ENCODE measurements at regions not wholly inside any gene's neighbourhood (a gene's known extent, or its start where the extent isn't known, plus 50 kb on each side); places are given as distances from the start of the nearest gene placed in this dataset.

- in situ Hi-C loops (cut with HindIII; ENCODE audit: low pct_unique_long_range_greater_than_20kb, low sequenced_read_pairs) (no loop called here), intact Hi-C loops (cut with micrococcal nuclease; ENCODE audit: unreplicated experiment) (no loop called here)
- ATAC-seq (no peak), DNase-seq (ENCODE audit: low read depth, low spot score) (no peak)
- no TSS peak for BruUV-seq (replicated peaks)
- ChIA-PET POLR2A (no interaction called here), CTCF (no interaction called here)
- no peaks in the 10 kb centered on the region for H3K27me3 ChIP-seq (ENCODE audit: control insufficient read depth, insufficient read depth, low read length)
- TF ChIP-seq REST (IDR thresholded peaks at IDR 0.05; ENCODE audit: insufficient read depth in 1 of 2, low read depth in 2 of 2, low read length in 1 of 2) = no peak
- TF ChIP-seq CTCF (IDR thresholded peaks at IDR 0.05) = no peak
- H3K4me1 ChIP-seq (ENCODE audit: control insufficient read depth, insufficient read depth, low read length) = no peaks in the 10 kb centered on the region
- no peak overlapping the region for H3K27ac ChIP-seq (ENCODE audit: low read length)
- H3K9me3 ChIP-seq (ENCODE audit: control insufficient read depth, insufficient read depth, low read depth, low read length) = no peaks in the 10 kb centered on the region
- H3K36me3 ChIP-seq (ENCODE audit: control insufficient read depth, insufficient read depth, low read length) = no peaks in the 10 kb centered on the region; the same call in 1 of the 2 replicates
- H3K4me3 ChIP-seq (ENCODE audit: low read depth in 2 of 2, low read length in 2 of 2) = no peak overlapping the region
These were observed 487.4 kb downstream of the HAO1 start for GRCh38 chr20:7452890-7453289.

GRCh38 chr20:7454047-7454446, 486.2 kb downstream of the HAO1 start:
- DNase-seq (ENCODE audit: low read depth, low spot score) (no peak), ATAC-seq (no peak)
- POLR2A ChIA-PET = no interaction called here
- CTCF ChIA-PET = no interaction called here
- no peak overlapping the region for H3K4me3 ChIP-seq (ENCODE audit: low read depth in 2 of 2, low read length in 2 of 2)
- no peaks in the 10 kb centered on the region for H3K4me1 ChIP-seq (ENCODE audit: control insufficient read depth, insufficient read depth, low read length)
- in situ Hi-C loops (cut with HindIII; ENCODE audit: low pct_unique_long_range_greater_than_20kb, low sequenced_read_pairs) = no loop called here
- H3K36me3 ChIP-seq (ENCODE audit: control insufficient read depth, insufficient read depth, low read length) = no peaks in the 10 kb centered on the region; the same call in 1 of the 2 replicates
- H3K27me3 ChIP-seq (ENCODE audit: control insufficient read depth, insufficient read depth, low read length) = no peaks in the 10 kb centered on the region
- BruUV-seq (replicated peaks) = no TSS peak
- TF ChIP-seq SIN3A (IDR thresholded peaks at IDR 0.05; ENCODE audit: borderline replicate concordance, insufficient read depth, low read depth, low read length) (no peak), REST (IDR thresholded peaks at IDR 0.05; ENCODE audit: insufficient read depth in 1 of 2, low read depth in 2 of 2, low read length in 1 of 2) (no peak), POLR2AphosphoS5 (IDR thresholded peaks at IDR 0.05; ENCODE audit: low read depth, low read length) (no peak), CTCF (IDR thresholded peaks at IDR 0.05) (no peak), TCF7L2 (IDR thresholded peaks at IDR 0.05; ENCODE audit: low read depth, low read length) (no peak)
- intact Hi-C loops (cut with micrococcal nuclease; ENCODE audit: unreplicated experiment) = no loop called here
- no peaks in the 10 kb centered on the region for H3K9me3 ChIP-seq (ENCODE audit: control insufficient read depth, insufficient read depth, low read depth, low read length)
- no peak overlapping the region for H3K27ac ChIP-seq (ENCODE audit: low read length)

Measured in Panc1 (cell line).